OCI-LY3 (cell line): ENCODE measurements at regions not wholly inside any gene's neighbourhood (a gene's known extent, or its start where the extent isn't known, plus 50 kb on each side); places are given as distances from the start of the nearest gene placed in this dataset.

Experiments
- H2AFZ ChIP-seq: fragments of 200-600, 300-600 bp; shearing (Covaris generic); 2 replicates; pipeline ENCODE4 v1.6.0; 2014; ENCODE audit warnings: antibody characterized with exemption, low read depth, low read length
- H3K27ac ChIP-seq: fragments of 200-600, 300-600 bp; sonication (generic); 2 replicates; pipeline ENCODE4 v1.5.1; 2014; ENCODE audit warnings: mild to moderate bottlenecking, low read length, moderate library complexity, mixed read lengths
- H3K27me3 ChIP-seq: fragments of 200-600, 300-600 bp; sonication (generic); 2 replicates; pipeline ENCODE4 v1.6.1; 2014; ENCODE audit warnings: low read depth, low read length, mixed read lengths
- H3K36me3 ChIP-seq: fragments of 200-600, 300-600 bp; sonication (generic); replicated peaks from 2 replicates; pipeline ENCODE3; 2014; ENCODE audit warnings: low read depth, low read length, mixed read lengths
- H3K4me1 ChIP-seq: fragments of 300-600, 200-600 bp; sonication (generic); 2 replicates; pipeline ENCODE4 v1.6.1; 2014; ENCODE audit warnings: low read length, mixed read lengths
- H3K4me2 ChIP-seq: fragments of 200-600, 300-600 bp; sonication (generic); 2 replicates; pipeline ENCODE4 v1.6.1; 2014; ENCODE audit warnings: low read length, mixed read lengths
- H3K4me3 ChIP-seq: fragments of 300-600, 200-600 bp; sonication (generic); 2 replicates; pipeline ENCODE4 v1.5.1; 2014; ENCODE audit warnings: antibody characterized with exemption, mild to moderate bottlenecking, low read length, moderate library complexity
- H3K79me2 ChIP-seq: fragments of 300-600, 200-600 bp; shearing (Covaris generic); 2 replicates; pipeline ENCODE4 v1.6.1; 2014; ENCODE audit warnings: mild to moderate bottlenecking, low read length, mixed read lengths
- H3K9ac ChIP-seq: fragments of 300-600, 200-600 bp; shearing (Covaris generic); 2 replicates; pipeline ENCODE4 v1.6.0; 2014; ENCODE audit warnings: mild to moderate bottlenecking, low read length, moderate library complexity
- H3K9me3 ChIP-seq: fragments of 200-600, 300-600 bp; shearing (Covaris generic); 2 replicates; pipeline ENCODE4 v1.6.1; 2014; ENCODE audit warnings: low read length, mixed read lengths; ENCODE audit not compliant: insufficient read depth
- H4K20me1 ChIP-seq: fragments of 200-600, 300-600 bp; sonication (generic); 2 replicates; pipeline ENCODE4 v1.6.1; 2016; ENCODE audit warnings: low read length, mixed read lengths; ENCODE audit not compliant: insufficient read depth
- EZH2phosphoT487 ChIP-seq: fragments of 200-600 bp; shearing (Covaris generic); IDR thresholded peaks from 2 replicates; pipeline ENCODE4 v1.6.1; 2018; ENCODE audit warnings: antibody characterized with exemption, mixed run types, low read depth
- TF ChIP-seq, protein P1 (sequence below): fragments of 200-600, 300-600 bp; sonication (generic); IDR thresholded peaks from 2 replicates; pipeline ENCODE4 v1.5.1; 2014; ENCODE audit warnings: antibody characterized with exemption, low read length, low read depth

DNA sequence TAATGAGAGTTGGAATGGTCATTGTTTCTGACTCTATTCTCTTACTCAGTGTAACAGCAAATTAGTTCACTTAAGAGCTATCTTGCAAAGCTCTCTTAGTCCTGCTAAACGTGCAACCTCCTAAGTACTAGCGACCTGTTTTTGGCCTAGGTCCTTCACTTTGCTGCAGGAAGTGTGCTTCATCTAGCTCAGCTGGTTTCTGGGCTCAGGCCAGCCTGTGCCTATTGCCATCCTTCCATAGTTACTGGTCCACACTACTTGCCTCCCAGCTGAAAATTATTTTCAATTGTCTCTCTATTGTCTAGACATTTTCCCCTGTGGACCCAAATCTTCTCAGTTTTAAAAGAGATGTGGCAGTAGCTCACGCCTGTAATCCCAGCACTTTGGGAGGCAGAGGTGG, 561.3 kb downstream of the FGF9 start:
- Histone ChIP-seq H3K27ac (no peak overlapping the region), H3K9me3 (no peaks in the 10 kb centered on the region), H2AFZ (no peak overlapping the region), H3K79me2 (no peaks in the 10 kb centered on the region), H3K4me3 (no peak overlapping the region), H3K4me1 (no peaks in the 10 kb centered on the region), H3K9ac (no peak overlapping the region), H3K27me3 (no peaks in the 10 kb centered on the region), H3K36me3 (no peaks in the 10 kb centered on the region), H4K20me1 (no peaks in the 10 kb centered on the region), H3K4me2 (no peak overlapping the region)
- no peak for TF ChIP-seq EZH2phosphoT487
- TF ChIP-seq, protein P1, sequence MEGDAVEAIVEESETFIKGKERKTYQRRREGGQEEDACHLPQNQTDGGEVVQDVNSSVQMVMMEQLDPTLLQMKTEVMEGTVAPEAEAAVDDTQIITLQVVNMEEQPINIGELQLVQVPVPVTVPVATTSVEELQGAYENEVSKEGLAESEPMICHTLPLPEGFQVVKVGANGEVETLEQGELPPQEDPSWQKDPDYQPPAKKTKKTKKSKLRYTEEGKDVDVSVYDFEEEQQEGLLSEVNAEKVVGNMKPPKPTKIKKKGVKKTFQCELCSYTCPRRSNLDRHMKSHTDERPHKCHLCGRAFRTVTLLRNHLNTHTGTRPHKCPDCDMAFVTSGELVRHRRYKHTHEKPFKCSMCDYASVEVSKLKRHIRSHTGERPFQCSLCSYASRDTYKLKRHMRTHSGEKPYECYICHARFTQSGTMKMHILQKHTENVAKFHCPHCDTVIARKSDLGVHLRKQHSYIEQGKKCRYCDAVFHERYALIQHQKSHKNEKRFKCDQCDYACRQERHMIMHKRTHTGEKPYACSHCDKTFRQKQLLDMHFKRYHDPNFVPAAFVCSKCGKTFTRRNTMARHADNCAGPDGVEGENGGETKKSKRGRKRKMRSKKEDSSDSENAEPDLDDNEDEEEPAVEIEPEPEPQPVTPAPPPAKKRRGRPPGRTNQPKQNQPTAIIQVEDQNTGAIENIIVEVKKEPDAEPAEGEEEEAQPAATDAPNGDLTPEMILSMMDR: no peak

DNA sequence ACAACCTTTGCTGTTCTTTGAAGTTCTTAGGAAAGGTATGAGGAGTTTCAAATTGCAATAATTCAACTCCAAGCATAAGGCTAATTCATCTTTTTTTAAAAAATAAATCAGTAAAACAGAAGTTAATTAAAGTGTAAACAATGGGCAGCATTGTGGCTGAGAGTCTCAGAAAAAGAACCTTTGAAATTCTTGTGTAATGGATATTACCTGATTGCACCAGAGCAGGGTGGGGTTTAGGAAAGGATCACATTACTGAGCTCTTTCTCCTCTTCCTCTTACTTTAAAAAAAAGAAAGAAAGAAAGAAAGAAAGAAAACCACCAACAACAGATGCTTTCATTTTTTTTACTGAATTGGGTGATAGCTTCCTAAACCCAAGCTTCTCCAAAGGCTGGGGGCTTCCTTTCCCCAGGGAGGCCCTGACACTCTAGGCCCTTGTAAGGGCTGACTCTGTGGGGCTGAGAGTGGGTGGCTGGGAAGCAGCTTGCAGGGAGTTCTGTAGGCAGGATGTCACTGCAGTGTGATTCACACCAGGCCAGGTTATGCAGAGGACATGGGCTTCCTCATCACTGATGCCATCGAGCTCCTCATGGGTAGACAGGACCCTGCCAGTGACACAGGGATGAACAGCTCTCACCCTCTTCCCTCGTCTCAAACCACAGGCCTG, 564.5 kb downstream of the FGF9 start:
- H3K4me2 ChIP-seq: no peak overlapping the region
- H3K79me2 ChIP-seq: no peaks in the 10 kb centered on the region
- H3K9ac ChIP-seq: no peak overlapping the region
- H2AFZ ChIP-seq: no peak overlapping the region
- H3K4me1 ChIP-seq: no peaks in the 10 kb centered on the region
- H3K27ac ChIP-seq: no peak overlapping the region
- no peak overlapping the region for H3K4me3 ChIP-seq
- H3K27me3 ChIP-seq: no peaks in the 10 kb centered on the region
- TF ChIP-seq EZH2phosphoT487: no peak
- TF ChIP-seq, protein P1: no peak
- no peaks in the 10 kb centered on the region for H3K36me3 ChIP-seq
- H3K9me3 ChIP-seq: no peaks in the 10 kb centered on the region
- no peaks in the 10 kb centered on the region for H4K20me1 ChIP-seq

DNA sequence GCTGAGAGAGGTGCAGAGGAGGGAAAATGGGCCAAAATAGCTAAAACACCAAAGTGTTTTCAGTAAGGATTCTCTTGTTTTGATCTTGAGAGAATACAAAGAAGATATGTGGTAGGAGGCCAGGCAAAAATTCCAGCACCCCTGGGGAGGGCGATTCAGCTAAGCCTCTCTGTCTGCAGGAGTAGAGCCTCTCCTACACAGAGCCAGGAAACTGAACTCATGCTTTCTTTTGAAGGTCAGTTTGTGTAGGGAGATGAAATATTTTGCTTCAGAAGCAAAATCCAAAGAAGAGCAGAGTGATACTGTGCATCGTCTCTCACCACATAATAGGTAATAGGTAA, 565.0 kb downstream of the FGF9 start:
- Histone ChIP-seq H2AFZ (no peak overlapping the region), H3K27ac (no peak overlapping the region), H4K20me1 (no peaks in the 10 kb centered on the region), H3K4me1 (no peaks in the 10 kb centered on the region), H3K79me2 (no peaks in the 10 kb centered on the region), H3K4me2 (no peak overlapping the region), H3K9me3 (no peaks in the 10 kb centered on the region), H3K9ac (no peak overlapping the region), H3K4me3 (no peak overlapping the region), H3K27me3 (no peaks in the 10 kb centered on the region), H3K36me3 (no peaks in the 10 kb centered on the region)
- no peak for TF ChIP-seq EZH2phosphoT487
- TF ChIP-seq, protein P1: no peak

DNA sequence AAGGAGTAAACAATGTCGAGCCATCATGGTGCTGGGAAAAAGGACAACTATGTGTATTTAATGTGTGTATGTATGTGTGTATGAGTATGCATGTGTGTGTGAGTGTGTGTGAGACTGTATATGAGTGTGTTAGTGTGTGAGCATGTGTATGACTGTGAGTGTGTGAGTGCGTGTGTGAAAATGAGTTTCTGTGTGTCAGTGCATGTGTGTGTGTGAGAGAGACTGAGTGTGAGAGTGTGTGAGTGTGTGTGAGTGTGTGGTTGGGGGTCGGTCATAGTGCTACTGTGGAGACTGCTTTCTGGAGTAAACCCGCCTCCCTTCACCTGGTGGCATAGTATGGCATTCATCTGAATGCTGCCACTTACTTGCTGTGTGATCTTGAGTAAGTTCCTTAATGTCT, 567.4 kb downstream of the FGF9 start:
- Histone ChIP-seq H3K4me1 (no peaks in the 10 kb centered on the region), H3K4me2 (no peak overlapping the region), H3K9me3 (no peaks in the 10 kb centered on the region), H2AFZ (no peak overlapping the region), H3K27me3 (no peaks in the 10 kb centered on the region), H3K27ac (no peak overlapping the region), H4K20me1 (no peaks in the 10 kb centered on the region), H3K79me2 (no peaks in the 10 kb centered on the region), H3K4me3 (no peak overlapping the region), H3K36me3 (no peaks in the 10 kb centered on the region), H3K9ac (no peak overlapping the region)
- TF ChIP-seq, protein P1: no peak
- no peak for TF ChIP-seq EZH2phosphoT487
